GM23338 (cell line): ENCODE measurements at regions not wholly inside any gene's neighbourhood (a gene's known extent, or its start where the extent isn't known, plus 50 kb on each side); places are given as distances from the start of the nearest gene placed in this dataset.

ENCODE experiments used
- CREB1 ChIP-seq: fragments of 250-450 bp; sonication (Bioruptor Pico); IDR thresholded peaks from 2 replicates; pipeline ENCODE4 v1.5.0; 2020; ENCODE audit warnings: low read depth, mild to moderate bottlenecking, moderate library complexity
- EZH2 ChIP-seq: fragments of 200-600 bp; sonication (generic); IDR thresholded peaks from one replicate; pipeline ENCODE4 v1.8.0; 2017; ENCODE audit warnings: antibody characterized with exemption, mild to moderate bottlenecking, low read depth; ENCODE audit not compliant: unreplicated experiment
- EZH2phosphoT487 ChIP-seq: fragments of 200-600 bp; sonication (generic); IDR thresholded peaks from one replicate; pipeline ENCODE4 v1.8.1; 2018; ENCODE audit warnings: antibody characterized with exemption; ENCODE audit not compliant: unreplicated experiment
- JUNB ChIP-seq: IDR thresholded peaks from one replicate; pipeline ENCODE4 v1.6.1; 2016; ENCODE audit warnings: antibody characterized with exemption; ENCODE audit not compliant: unreplicated experiment
- NANOG ChIP-seq: IDR thresholded peaks from 2 replicates; pipeline ENCODE4 v1.6.1; 2016; ENCODE audit warnings: antibody characterized with exemption, borderline replicate concordance
- POLR2AphosphoS5 ChIP-seq: IDR thresholded peaks from 2 replicates; pipeline ENCODE4 v1.6.1; 2016; ENCODE audit warnings: antibody characterized with exemption, low read depth
- STAT1 ChIP-seq: IDR thresholded peaks from one replicate; pipeline ENCODE4 v1.6.1; 2016; ENCODE audit warnings: antibody characterized with exemption; ENCODE audit not compliant: unreplicated experiment
- ZNF114 ChIP-seq: fragments of 250-450 bp; sonication (Bioruptor Pico); IDR thresholded peaks from 2 replicates; pipeline ENCODE4 v1.5.0; 2020; ENCODE audit warnings: mild to moderate bottlenecking, moderate library complexity
- ZNF331 ChIP-seq: fragments of 250-450 bp; sonication (Bioruptor Pico); IDR thresholded peaks from 2 replicates; pipeline ENCODE4 v1.5.0; 2020; ENCODE audit warnings: low read depth, mild to moderate bottlenecking, moderate library complexity
- TF ChIP-seq, protein P1 (sequence below), 2 experiments: fragments of 200-600 bp in 1 of 2; sonication (generic) in 1 of 2; conservative IDR thresholded peaks; 2 replicates each; pipeline versions ENCODE4 v1.5.1 to v1.6.1; 2016 to 2017; ENCODE audit warnings: antibody characterized with exemption in 2 of 2, low read depth in 2 of 2, mild to moderate bottlenecking in 2 of 2, moderate library complexity in 1 of 2
- TF ChIP-seq, protein P2 (sequence below): IDR thresholded peaks from one replicate; pipeline ENCODE4 v1.6.1; 2018; ENCODE audit warnings: antibody characterized with exemption; ENCODE audit not compliant: unreplicated experiment
- TF ChIP-seq, protein P3 (sequence below): IDR thresholded peaks from 2 replicates; pipeline ENCODE4 v1.6.1; 2016; ENCODE audit warnings: antibody characterized with exemption
- TF ChIP-seq, protein P4 (sequence below): fragments of 250-450 bp; sonication (Bioruptor Pico); IDR thresholded peaks from 2 replicates; pipeline ENCODE4 v1.5.0; 2020; ENCODE audit warnings: mild to moderate bottlenecking, moderate library complexity

DNA sequence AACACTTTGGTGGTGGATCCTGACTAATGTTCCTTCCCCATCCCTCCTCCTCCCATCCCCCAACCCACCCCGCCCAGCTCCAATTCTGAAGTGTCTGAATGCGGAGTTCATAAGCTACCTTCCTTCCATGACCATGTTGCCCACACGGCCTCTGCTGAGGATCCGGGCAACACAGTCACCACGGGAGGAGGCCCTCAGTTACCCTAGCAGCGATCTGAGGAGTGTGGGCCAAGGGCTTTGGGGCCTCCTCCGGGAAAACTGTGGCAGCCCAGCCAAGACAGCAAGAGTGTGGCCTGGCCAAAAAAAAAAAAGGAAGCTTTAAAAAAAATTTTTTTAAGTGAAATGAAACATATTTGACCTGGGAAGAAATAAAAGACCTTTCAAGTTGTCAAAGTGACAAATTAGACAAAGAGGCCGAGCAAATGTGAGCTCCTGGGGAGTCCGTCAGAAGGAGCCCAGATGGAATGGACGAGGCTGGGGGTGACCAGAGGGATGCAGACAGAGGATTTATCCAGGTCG is 169.0 kb upstream of the PKDCC start:
- TF ChIP-seq, protein P1, sequence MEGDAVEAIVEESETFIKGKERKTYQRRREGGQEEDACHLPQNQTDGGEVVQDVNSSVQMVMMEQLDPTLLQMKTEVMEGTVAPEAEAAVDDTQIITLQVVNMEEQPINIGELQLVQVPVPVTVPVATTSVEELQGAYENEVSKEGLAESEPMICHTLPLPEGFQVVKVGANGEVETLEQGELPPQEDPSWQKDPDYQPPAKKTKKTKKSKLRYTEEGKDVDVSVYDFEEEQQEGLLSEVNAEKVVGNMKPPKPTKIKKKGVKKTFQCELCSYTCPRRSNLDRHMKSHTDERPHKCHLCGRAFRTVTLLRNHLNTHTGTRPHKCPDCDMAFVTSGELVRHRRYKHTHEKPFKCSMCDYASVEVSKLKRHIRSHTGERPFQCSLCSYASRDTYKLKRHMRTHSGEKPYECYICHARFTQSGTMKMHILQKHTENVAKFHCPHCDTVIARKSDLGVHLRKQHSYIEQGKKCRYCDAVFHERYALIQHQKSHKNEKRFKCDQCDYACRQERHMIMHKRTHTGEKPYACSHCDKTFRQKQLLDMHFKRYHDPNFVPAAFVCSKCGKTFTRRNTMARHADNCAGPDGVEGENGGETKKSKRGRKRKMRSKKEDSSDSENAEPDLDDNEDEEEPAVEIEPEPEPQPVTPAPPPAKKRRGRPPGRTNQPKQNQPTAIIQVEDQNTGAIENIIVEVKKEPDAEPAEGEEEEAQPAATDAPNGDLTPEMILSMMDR (conservative IDR thresholded peaks at IDR 0.05; ENCODE audit: low read depth in 2 of 2) = no peak
- TF ChIP-seq POLR2AphosphoS5 = no peak
- TF ChIP-seq EZH2 = no peak
- no peak for TF ChIP-seq JUNB
- no peak for TF ChIP-seq CREB1
- TF ChIP-seq, protein P2, sequence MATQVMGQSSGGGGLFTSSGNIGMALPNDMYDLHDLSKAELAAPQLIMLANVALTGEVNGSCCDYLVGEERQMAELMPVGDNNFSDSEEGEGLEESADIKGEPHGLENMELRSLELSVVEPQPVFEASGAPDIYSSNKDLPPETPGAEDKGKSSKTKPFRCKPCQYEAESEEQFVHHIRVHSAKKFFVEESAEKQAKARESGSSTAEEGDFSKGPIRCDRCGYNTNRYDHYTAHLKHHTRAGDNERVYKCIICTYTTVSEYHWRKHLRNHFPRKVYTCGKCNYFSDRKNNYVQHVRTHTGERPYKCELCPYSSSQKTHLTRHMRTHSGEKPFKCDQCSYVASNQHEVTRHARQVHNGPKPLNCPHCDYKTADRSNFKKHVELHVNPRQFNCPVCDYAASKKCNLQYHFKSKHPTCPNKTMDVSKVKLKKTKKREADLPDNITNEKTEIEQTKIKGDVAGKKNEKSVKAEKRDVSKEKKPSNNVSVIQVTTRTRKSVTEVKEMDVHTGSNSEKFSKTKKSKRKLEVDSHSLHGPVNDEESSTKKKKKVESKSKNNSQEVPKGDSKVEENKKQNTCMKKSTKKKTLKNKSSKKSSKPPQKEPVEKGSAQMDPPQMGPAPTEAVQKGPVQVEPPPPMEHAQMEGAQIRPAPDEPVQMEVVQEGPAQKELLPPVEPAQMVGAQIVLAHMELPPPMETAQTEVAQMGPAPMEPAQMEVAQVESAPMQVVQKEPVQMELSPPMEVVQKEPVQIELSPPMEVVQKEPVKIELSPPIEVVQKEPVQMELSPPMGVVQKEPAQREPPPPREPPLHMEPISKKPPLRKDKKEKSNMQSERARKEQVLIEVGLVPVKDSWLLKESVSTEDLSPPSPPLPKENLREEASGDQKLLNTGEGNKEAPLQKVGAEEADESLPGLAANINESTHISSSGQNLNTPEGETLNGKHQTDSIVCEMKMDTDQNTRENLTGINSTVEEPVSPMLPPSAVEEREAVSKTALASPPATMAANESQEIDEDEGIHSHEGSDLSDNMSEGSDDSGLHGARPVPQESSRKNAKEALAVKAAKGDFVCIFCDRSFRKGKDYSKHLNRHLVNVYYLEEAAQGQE = no peak
- no peak for TF ChIP-seq EZH2phosphoT487
- no peak for TF ChIP-seq ZNF331 (CRISPR knock-in tag)
- TF ChIP-seq, protein P3, sequence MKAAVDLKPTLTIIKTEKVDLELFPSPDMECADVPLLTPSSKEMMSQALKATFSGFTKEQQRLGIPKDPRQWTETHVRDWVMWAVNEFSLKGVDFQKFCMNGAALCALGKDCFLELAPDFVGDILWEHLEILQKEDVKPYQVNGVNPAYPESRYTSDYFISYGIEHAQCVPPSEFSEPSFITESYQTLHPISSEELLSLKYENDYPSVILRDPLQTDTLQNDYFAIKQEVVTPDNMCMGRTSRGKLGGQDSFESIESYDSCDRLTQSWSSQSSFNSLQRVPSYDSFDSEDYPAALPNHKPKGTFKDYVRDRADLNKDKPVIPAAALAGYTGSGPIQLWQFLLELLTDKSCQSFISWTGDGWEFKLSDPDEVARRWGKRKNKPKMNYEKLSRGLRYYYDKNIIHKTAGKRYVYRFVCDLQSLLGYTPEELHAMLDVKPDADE = no peak
- no peak for TF ChIP-seq ZNF114 (CRISPR knock-in tag)
- TF ChIP-seq STAT1 = no peak
- TF ChIP-seq, protein P4, sequence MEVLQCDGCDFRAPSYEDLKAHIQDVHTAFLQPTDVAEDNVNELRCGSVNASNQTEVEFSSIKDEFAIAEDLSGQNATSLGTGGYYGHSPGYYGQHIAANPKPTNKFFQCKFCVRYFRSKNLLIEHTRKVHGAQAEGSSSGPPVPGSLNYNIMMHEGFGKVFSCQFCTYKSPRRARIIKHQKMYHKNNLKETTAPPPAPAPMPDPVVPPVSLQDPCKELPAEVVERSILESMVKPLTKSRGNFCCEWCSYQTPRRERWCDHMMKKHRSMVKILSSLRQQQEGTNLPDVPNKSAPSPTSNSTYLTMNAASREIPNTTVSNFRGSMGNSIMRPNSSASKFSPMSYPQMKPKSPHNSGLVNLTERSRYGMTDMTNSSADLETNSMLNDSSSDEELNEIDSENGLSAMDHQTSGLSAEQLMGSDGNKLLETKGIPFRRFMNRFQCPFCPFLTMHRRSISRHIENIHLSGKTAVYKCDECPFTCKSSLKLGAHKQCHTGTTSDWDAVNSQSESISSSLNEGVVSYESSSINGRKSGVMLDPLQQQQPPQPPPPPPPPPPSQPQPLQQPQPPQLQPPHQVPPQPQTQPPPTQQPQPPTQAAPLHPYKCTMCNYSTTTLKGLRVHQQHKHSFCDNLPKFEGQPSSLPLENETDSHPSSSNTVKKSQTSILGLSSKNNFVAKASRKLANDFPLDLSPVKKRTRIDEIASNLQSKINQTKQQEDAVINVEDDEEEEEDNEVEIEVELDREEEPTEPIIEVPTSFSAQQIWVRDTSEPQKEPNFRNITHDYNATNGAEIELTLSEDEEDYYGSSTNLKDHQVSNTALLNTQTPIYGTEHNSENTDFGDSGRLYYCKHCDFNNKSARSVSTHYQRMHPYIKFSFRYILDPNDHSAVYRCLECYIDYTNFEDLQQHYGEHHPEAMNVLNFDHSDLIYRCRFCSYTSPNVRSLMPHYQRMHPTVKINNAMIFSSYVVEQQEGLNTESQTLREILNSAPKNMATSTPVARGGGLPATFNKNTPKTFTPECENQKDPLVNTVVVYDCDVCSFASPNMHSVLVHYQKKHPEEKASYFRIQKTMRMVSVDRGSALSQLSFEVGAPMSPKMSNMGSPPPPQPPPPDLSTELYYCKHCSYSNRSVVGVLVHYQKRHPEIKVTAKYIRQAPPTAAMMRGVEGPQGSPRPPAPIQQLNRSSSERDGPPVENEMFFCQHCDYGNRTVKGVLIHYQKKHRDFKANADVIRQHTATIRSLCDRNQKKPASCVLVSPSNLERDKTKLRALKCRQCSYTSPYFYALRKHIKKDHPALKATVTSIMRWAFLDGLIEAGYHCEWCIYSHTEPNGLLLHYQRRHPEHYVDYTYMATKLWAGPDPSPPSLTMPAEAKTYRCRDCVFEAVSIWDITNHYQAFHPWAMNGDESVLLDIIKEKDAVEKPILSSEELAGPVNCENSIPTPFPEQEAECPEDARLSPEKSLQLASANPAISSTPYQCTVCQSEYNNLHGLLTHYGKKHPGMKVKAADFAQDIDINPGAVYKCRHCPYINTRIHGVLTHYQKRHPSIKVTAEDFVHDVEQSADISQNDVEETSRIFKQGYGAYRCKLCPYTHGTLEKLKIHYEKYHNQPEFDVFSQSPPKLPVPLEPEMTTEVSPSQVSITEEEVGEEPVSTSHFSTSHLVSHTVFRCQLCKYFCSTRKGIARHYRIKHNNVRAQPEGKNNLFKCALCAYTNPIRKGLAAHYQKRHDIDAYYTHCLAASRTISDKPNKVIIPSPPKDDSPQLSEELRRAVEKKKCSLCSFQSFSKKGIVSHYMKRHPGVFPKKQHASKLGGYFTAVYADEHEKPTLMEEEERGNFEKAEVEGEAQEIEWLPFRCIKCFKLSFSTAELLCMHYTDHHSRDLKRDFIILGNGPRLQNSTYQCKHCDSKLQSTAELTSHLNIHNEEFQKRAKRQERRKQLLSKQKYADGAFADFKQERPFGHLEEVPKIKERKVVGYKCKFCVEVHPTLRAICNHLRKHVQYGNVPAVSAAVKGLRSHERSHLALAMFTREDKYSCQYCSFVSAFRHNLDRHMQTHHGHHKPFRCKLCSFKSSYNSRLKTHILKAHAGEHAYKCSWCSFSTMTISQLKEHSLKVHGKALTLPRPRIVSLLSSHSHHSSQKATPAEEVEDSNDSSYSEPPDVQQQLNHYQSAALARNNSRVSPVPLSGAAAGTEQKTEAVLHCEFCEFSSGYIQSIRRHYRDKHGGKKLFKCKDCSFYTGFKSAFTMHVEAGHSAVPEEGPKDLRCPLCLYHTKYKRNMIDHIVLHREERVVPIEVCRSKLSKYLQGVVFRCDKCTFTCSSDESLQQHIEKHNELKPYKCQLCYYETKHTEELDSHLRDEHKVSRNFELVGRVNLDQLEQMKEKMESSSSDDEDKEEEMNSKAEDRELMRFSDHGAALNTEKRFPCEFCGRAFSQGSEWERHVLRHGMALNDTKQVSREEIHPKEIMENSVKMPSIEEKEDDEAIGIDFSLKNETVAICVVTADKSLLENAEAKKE (CRISPR knock-in tag) = no peak
- TF ChIP-seq NANOG = no peak
